A549 (cell line): ENCODE measurements at regions not wholly inside any gene's neighbourhood (a gene's known extent, or its start where the extent isn't known, plus 50 kb on each side); places are given as distances from the start of the nearest gene placed in this dataset.

ENCODE experiments used
- ATAC-seq, 2 experiments: fragments of 200-7000 bp in 1 of 2; fragments of >200 bp in 1 of 2; cut with Nextera tagmentation in 1 of 2; cut with Tn5 transposase in 1 of 2; 3 replicates each; pipeline versions ENCODE4 v1.8.0 to v1.9.1; 2018 to 2020; ENCODE audit warnings: mild to moderate bottlenecking in 1 of 2, moderate library complexity in 1 of 2
- CTCF ChIA-PET: fragments of 300-600 bp; sonication (Branson Sonifier 250); formaldehyde crosslinking; extraction: SDS; loops from one replicate; lab custom pipeline; 2021; ENCODE audit warnings: antibody characterized with exemption, inconsistent platforms; lab: Yijun Ruan, JAX
- POLR2A ChIA-PET: fragments of 350-600 bp; formaldehyde crosslinking; extraction: SDS; loops from one replicate; lab custom pipeline; 2021; ENCODE audit warnings: antibody characterized with exemption, inconsistent platforms; lab: Yijun Ruan, JAX
- DNase-seq, 2 experiments: peaks; one replicate each; pipeline versions ENCODE4 v3.0.0 to v3.0.0-alpha.2; 2011 to 2016; ENCODE audit warnings: low read depth in 1 of 2, low spot score in 1 of 2
- FAIRE-seq: peaks from 2 replicates; lab custom pipeline; 2011; peaks lifted over from hg19 to GRCh38; lab: Jason Lieb, UNC
- H3K27ac ChIP-seq, 2 experiments: fragments of >200 bp; sonication (Bioruptor Twin); formaldehyde crosslinking; 3 replicates each; pipeline ENCODE4 v1.5.1; 2016 to 2017
- H3K4me1 ChIP-seq: fragments of >200 bp; sonication (Bioruptor Twin); formaldehyde crosslinking; 3 replicates; pipeline ENCODE4 v1.6.1; 2016
- H3K4me2 ChIP-seq: fragments of >200 bp; sonication (Bioruptor Twin); formaldehyde crosslinking; 3 replicates; pipeline ENCODE4 v1.6.1; 2016
- H3K4me3 ChIP-seq: fragments of >200 bp; sonication (Bioruptor Twin); formaldehyde crosslinking; 3 replicates; pipeline ENCODE4 v1.5.1; 2016
- H3K9me3 ChIP-seq: fragments of >200 bp; sonication (Bioruptor Twin); formaldehyde crosslinking; 3 replicates; pipeline ENCODE4 v1.6.1; 2016
- BHLHE40 ChIP-seq: IDR thresholded peaks from 2 replicates; pipeline ENCODE4 v1.6.1; 2012; ENCODE audit warnings: low read depth, low read length, inconsistent platforms
- CBX8 ChIP-seq: fragments of 200-600 bp; sonication (generic); IDR thresholded peaks from 2 replicates; pipeline ENCODE4 v1.6.1; 2016
- CHD2 ChIP-seq: fragments of 150-350 bp; IDR thresholded peaks from 2 replicates; pipeline ENCODE4 v1.6.1; 2014; ENCODE audit warnings: low read length; ENCODE audit not compliant: partially characterized antibody
- EHMT2 ChIP-seq: fragments of 200-600 bp; sonication (generic); IDR thresholded peaks from 2 replicates; pipeline ENCODE4 v1.6.1; 2016; ENCODE audit warnings: antibody characterized with exemption, low read depth, mild to moderate bottlenecking, moderate library complexity
- ESRRA ChIP-seq: fragments of 150-350 bp; IDR thresholded peaks from 2 replicates; pipeline ENCODE4 v1.6.1; 2014; ENCODE audit warnings: mild to moderate bottlenecking, low read length, borderline replicate concordance
- FOSB ChIP-seq: fragments of 250-450 bp; sonication (Bioruptor Pico); IDR thresholded peaks from 2 replicates; pipeline ENCODE4 v1.5.0; 2020; ENCODE audit warnings: mild to moderate bottlenecking, moderate library complexity
- FOSL2 ChIP-seq, 2 experiments: fragments of 450-650 bp in 1 of 2; fragments of >200 bp in 1 of 2; sonication (Bioruptor Twin) in 1 of 2; formaldehyde crosslinking; IDR thresholded peaks; 2 replicates each; pipeline versions ENCODE4 v1.5.0 to v1.6.1; 2016 to 2020; ENCODE audit warnings: mild to moderate bottlenecking in 1 of 2, moderate library complexity in 1 of 2
- GATA3 ChIP-seq: IDR thresholded peaks from 2 replicates; pipeline ENCODE4 v1.6.1; 2012; ENCODE audit warnings: borderline replicate concordance
- HDAC2 ChIP-seq: fragments of 200-600 bp; sonication (generic); IDR thresholded peaks from 2 replicates; pipeline ENCODE4 v1.6.1; 2016
- HEYL ChIP-seq: fragments of 250-450 bp; sonication (Bioruptor Pico); IDR thresholded peaks from 2 replicates; pipeline ENCODE4 v1.8.0; 2021; ENCODE audit warnings: mild to moderate bottlenecking, moderate library complexity
- HOXB13 ChIP-seq: fragments of 250-450 bp; sonication (Bioruptor Pico); IDR thresholded peaks from 2 replicates; pipeline ENCODE4 v1.5.0; 2020; ENCODE audit warnings: low read depth, mild to moderate bottlenecking, moderate library complexity
- HOXB5 ChIP-seq: fragments of 250-450 bp; sonication (Bioruptor Pico); IDR thresholded peaks from 2 replicates; pipeline ENCODE4 v1.5.0; 2020; ENCODE audit warnings: mild to moderate bottlenecking, moderate library complexity
- KDM1A ChIP-seq: fragments of 200-600 bp; sonication (generic); IDR thresholded peaks from 2 replicates; pipeline ENCODE4 v1.6.1; 2016; ENCODE audit warnings: low read depth, mild to moderate bottlenecking
- KDM5A ChIP-seq: fragments of 200-600 bp; sonication (generic); IDR thresholded peaks from 2 replicates; pipeline ENCODE4 v1.6.1; 2016; ENCODE audit warnings: antibody characterized with exemption, mild to moderate bottlenecking
- MYC ChIP-seq: IDR thresholded peaks from 2 replicates; pipeline ENCODE4 v1.6.1; 2012; ENCODE audit warnings: mild to moderate bottlenecking, inconsistent platforms, low read length, improper control_type of control experiment, borderline replicate concordance
- PHF8 ChIP-seq: fragments of 200-600 bp; sonication (generic); IDR thresholded peaks from 2 replicates; pipeline ENCODE4 v1.6.1; 2016; ENCODE audit warnings: low read depth, mild to moderate bottlenecking, antibody characterized with exemption, moderate library complexity, borderline replicate concordance
- RARB ChIP-seq: fragments of 250-450 bp; sonication (Bioruptor Pico); IDR thresholded peaks from 2 replicates; pipeline ENCODE4 v1.8.0; 2021; ENCODE audit warnings: mild to moderate bottlenecking, moderate library complexity
- RCOR1 ChIP-seq: fragments of 150-350 bp; IDR thresholded peaks from 2 replicates; pipeline ENCODE4 v1.6.1; 2014; ENCODE audit warnings: antibody characterized with exemption, low read length, low read depth
- RFX5 ChIP-seq: fragments of 450-650 bp; IDR thresholded peaks from 2 replicates; pipeline ENCODE4 v1.7.1; 2014; ENCODE audit warnings: antibody characterized with exemption, mild to moderate bottlenecking, moderate library complexity
- RNF2 ChIP-seq: fragments of 200-600 bp; sonication (generic); IDR thresholded peaks from 2 replicates; pipeline ENCODE4 v1.6.1; 2016; ENCODE audit warnings: low read depth, mild to moderate bottlenecking, antibody characterized with exemption, moderate library complexity, borderline replicate concordance
- TFCP2L1 ChIP-seq: fragments of 250-450 bp; sonication (Bioruptor Pico); IDR thresholded peaks from 2 replicates; pipeline ENCODE4 v1.5.0; 2021; ENCODE audit warnings: mild to moderate bottlenecking
- TP53 ChIP-seq: fragments of 250-450 bp; sonication (Bioruptor Pico); IDR thresholded peaks from 2 replicates; pipeline ENCODE4 v1.5.0; 2021; ENCODE audit warnings: mild to moderate bottlenecking, moderate library complexity
- ZC3H11A ChIP-seq: fragments of 450-650 bp; IDR thresholded peaks from 2 replicates; pipeline ENCODE4 v1.6.1; 2014; ENCODE audit warnings: antibody characterized with exemption, mild to moderate bottlenecking
- ZFP36 ChIP-seq: fragments of 450-650 bp; IDR thresholded peaks from 2 replicates; pipeline ENCODE4 v1.6.1; 2014; ENCODE audit warnings: borderline replicate concordance; ENCODE audit not compliant: partially characterized antibody
- ZNF302 ChIP-seq: fragments of 250-450 bp; sonication (Bioruptor Pico); IDR thresholded peaks from 2 replicates; pipeline ENCODE4 v1.9.0; 2021; ENCODE audit warnings: inconsistent platforms, mild to moderate bottlenecking, moderate library complexity
- ZSCAN20 ChIP-seq: fragments of 250-450 bp; sonication (Bioruptor Pico); IDR thresholded peaks from 2 replicates; pipeline ENCODE4 v1.8.0; 2022; ENCODE audit warnings: mild to moderate bottlenecking, moderate library complexity
- WGBS: methylation state at CpG from one replicate; pipeline ENCODE4 v1.1.6; 2017; ENCODE audit errors: missing lambda C conversion rate; 5-methylcytosine and 5-hydroxymethylcytosine counted together
- TF ChIP-seq, protein P1 (sequence below): fragments of >200 bp; sonication (Bioruptor Twin); formaldehyde crosslinking; IDR thresholded peaks from 3 replicates; pipeline ENCODE4 v1.5.1; 2016
- TF ChIP-seq, protein P2 (sequence below): fragments of 250-450 bp; sonication (Bioruptor Pico); IDR thresholded peaks from 2 replicates; pipeline ENCODE4 v1.5.0; 2020; ENCODE audit warnings: low read depth, mild to moderate bottlenecking, moderate library complexity
- TF ChIP-seq, protein P3 (sequence below): fragments of 250-450 bp; sonication (Bioruptor Pico); IDR thresholded peaks from 2 replicates; pipeline ENCODE4 v1.5.0; 2021; ENCODE audit warnings: mild to moderate bottlenecking, moderate library complexity, borderline replicate concordance
- TF ChIP-seq, protein P4 (sequence below): fragments of 150-350 bp; IDR thresholded peaks from 2 replicates; pipeline ENCODE4 v1.6.1; 2014; ENCODE audit warnings: low read depth, mild to moderate bottlenecking, low read length
- TF ChIP-seq, protein P5 (sequence below): IDR thresholded peaks from 2 replicates; pipeline ENCODE4 v1.6.1; 2012

DNA sequence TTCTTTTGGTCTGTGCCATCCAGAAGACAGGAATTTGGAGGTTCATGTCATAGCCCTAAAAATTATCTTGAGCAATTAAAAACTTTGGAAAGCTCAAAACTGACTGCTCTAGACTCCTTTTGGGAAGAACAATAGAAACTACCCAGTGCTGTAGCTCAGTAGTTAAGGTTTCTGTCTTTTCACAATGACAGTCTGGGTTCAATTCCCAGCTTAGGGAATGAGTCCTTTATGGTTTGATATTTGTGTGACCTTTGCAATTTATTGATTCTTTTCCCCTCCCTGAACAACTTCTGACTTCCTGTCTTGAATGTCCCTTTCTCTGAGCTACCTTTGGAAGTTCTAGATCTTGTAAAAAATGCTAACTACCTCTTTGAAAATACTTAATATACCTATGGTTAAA lies 603.3 kb upstream of the IGFBP3 start:
- POLR2A ChIA-PET: interaction anchor here (0.6 kb wide), 1 partner anchor 46 kb away, joined by 7 read pairs; no protein-coding TSS in a partner anchor
- Histone ChIP-seq H3K27ac (no peak overlapping the region), H3K4me3 (no peak overlapping the region), H3K9me3 (no peaks in the 10 kb centered on the region), H3K4me1 (peaks cover 4% of the 10 kb centered on the region; the same call in 1 of the 3 replicates), H3K4me2 (no peak overlapping the region)
- CTCF ChIA-PET: interaction anchor here (0.6 to 0.7 kb wide), 2 partner anchors 13 to 260 kb away, joined by 3 read pairs; no protein-coding TSS in a partner anchor
- FAIRE-seq (no peak), ATAC-seq (no peak), DNase-seq (no peak)
- no peak for TF ChIP-seq HOXB13 (CRISPR knock-in tag)
- no peak for TF ChIP-seq TP53
- no peak for TF ChIP-seq PHF8
- no peak for TF ChIP-seq GATA3
- TF ChIP-seq, protein P1, sequence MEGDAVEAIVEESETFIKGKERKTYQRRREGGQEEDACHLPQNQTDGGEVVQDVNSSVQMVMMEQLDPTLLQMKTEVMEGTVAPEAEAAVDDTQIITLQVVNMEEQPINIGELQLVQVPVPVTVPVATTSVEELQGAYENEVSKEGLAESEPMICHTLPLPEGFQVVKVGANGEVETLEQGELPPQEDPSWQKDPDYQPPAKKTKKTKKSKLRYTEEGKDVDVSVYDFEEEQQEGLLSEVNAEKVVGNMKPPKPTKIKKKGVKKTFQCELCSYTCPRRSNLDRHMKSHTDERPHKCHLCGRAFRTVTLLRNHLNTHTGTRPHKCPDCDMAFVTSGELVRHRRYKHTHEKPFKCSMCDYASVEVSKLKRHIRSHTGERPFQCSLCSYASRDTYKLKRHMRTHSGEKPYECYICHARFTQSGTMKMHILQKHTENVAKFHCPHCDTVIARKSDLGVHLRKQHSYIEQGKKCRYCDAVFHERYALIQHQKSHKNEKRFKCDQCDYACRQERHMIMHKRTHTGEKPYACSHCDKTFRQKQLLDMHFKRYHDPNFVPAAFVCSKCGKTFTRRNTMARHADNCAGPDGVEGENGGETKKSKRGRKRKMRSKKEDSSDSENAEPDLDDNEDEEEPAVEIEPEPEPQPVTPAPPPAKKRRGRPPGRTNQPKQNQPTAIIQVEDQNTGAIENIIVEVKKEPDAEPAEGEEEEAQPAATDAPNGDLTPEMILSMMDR: no peak
- TF ChIP-seq EHMT2: no peak
- TF ChIP-seq RCOR1: no peak
- TF ChIP-seq KDM5A: no peak
- TF ChIP-seq CHD2: no peak
- TF ChIP-seq CBX8: no peak
- TF ChIP-seq, protein P2, sequence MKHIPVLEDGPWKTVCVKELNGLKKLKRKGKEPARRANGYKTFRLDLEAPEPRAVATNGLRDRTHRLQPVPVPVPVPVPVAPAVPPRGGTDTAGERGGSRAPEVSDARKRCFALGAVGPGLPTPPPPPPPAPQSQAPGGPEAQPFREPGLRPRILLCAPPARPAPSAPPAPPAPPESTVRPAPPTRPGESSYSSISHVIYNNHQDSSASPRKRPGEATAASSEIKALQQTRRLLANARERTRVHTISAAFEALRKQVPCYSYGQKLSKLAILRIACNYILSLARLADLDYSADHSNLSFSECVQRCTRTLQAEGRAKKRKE (CRISPR knock-in tag): no peak
- TF ChIP-seq RARB (CRISPR knock-in tag): no peak
- TF ChIP-seq, protein P3, sequence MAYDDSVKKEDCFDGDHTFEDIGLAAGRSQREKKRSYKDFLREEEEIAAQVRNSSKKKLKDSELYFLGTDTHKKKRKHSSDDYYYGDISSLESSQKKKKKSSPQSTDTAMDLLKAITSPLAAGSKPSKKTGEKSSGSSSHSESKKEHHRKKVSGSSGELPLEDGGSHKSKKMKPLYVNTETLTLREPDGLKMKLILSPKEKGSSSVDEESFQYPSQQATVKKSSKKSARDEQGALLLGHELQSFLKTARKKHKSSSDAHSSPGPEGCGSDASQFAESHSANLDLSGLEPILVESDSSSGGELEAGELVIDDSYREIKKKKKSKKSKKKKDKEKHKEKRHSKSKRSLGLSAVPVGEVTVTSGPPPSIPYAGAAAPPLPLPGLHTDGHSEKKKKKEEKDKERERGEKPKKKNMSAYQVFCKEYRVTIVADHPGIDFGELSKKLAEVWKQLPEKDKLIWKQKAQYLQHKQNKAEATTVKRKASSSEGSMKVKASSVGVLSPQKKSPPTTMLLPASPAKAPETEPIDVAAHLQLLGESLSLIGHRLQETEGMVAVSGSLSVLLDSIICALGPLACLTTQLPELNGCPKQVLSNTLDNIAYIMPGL (CRISPR knock-in tag): no peak
- TF ChIP-seq KDM1A: no peak
- TF ChIP-seq TFCP2L1 (CRISPR knock-in tag): no peak
- TF ChIP-seq HEYL (CRISPR knock-in tag): no peak
- no peak for TF ChIP-seq HOXB5 (CRISPR knock-in tag)
- TF ChIP-seq ZSCAN20: no peak

DNA sequence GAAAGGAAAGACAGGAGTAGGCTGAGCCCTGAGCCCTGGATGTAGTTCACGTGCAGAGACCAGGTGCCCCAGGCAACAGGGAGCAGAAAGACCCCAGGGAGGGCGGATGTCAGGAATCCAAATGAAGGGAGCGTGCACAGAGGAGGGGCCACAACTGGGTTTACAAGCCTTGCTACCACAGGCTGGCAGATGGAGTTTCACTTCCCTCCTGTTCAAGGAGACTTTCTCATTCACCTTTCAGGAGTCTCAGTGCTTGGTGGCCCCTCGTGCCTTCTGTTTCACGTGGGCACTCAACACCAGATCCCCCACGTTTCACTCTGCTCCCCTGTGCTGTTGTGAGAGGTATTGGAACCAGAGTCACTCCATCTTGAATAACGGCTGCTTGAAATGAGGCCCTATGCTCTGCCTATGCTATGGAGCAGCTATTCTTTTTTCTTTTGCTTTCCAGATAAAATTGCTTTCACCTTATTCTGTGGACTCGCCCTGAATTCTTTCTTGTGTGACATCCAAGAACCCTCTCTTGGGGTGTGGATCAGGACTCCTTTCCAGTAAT lies 601.4 kb upstream of the IGFBP3 start:
- no peaks in the 10 kb centered on the region for H3K9me3 ChIP-seq
- H3K4me3 ChIP-seq: no peak overlapping the region
- DNase-seq (no peak), FAIRE-seq (no peak), ATAC-seq (no peak)
- POLR2A ChIA-PET: no interaction called here
- no peak overlapping the region for H3K4me2 ChIP-seq
- H3K27ac ChIP-seq: no peak overlapping the region
- peaks cover 4% of the 10 kb centered on the region; the same call in 1 of the 3 replicates for H3K4me1 ChIP-seq
- WGBS: 61% methylated on average over 8 of the region's 8 CpGs
- CTCF ChIA-PET: no interaction called here
- TF ChIP-seq, protein P4, sequence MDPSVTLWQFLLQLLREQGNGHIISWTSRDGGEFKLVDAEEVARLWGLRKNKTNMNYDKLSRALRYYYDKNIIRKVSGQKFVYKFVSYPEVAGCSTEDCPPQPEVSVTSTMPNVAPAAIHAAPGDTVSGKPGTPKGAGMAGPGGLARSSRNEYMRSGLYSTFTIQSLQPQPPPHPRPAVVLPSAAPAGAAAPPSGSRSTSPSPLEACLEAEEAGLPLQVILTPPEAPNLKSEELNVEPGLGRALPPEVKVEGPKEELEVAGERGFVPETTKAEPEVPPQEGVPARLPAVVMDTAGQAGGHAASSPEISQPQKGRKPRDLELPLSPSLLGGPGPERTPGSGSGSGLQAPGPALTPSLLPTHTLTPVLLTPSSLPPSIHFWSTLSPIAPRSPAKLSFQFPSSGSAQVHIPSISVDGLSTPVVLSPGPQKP: no peak
- TF ChIP-seq CBX8 (no peak), RFX5 (no peak), RNF2 (no peak), ZFP36 (no peak), ZSCAN20 (no peak), MYC (no peak), KDM1A (no peak), ESRRA (no peak), ZC3H11A (no peak), ZNF302 (CRISPR knock-in tag) (no peak), RCOR1 (no peak), BHLHE40 (no peak), CHD2 (no peak), FOSL2 (IDR thresholded peaks at IDR 0.05) (no peak), FOSL2 (CRISPR knock-in tag; IDR thresholded peaks at IDR 0.05) (no peak), HDAC2 (no peak), FOSB (CRISPR knock-in tag) (no peak)
- TF ChIP-seq, protein P5, sequence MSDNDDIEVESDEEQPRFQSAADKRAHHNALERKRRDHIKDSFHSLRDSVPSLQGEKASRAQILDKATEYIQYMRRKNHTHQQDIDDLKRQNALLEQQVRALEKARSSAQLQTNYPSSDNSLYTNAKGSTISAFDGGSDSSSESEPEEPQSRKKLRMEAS: no peak
- TF ChIP-seq, protein P1: no peak
